ENCODE measurements at regions not wholly inside any gene's neighbourhood (a gene's known extent, or its start where the extent isn't known, plus 50 kb on each side); places are given as distances from the start of the nearest gene placed in this dataset.

DNA sequence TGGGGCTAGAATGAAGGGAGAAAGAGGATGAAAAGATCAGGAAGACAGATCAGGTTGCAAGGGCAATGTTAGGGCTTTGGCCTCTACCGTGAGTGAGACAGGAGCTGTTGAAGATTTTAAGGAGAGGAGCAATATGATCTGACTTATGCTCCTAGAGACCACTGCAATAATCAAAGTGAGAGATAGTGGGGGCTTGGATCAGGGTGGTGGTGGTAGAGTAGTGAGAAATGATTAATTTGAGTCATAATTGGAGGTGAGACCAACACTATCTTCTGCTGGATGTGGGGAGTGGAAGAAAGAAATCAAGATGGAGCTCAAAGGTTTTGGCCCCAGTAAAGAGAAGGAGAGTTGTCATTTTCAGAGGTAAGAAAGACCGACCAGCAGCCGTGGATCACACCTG lies 140.7 kb upstream of the TMEM170B start:
- TF ChIP-seq POLR2AphosphoS5 (IDR thresholded peaks at IDR 0.05), result no peak
- TF ChIP-seq, protein P1, sequence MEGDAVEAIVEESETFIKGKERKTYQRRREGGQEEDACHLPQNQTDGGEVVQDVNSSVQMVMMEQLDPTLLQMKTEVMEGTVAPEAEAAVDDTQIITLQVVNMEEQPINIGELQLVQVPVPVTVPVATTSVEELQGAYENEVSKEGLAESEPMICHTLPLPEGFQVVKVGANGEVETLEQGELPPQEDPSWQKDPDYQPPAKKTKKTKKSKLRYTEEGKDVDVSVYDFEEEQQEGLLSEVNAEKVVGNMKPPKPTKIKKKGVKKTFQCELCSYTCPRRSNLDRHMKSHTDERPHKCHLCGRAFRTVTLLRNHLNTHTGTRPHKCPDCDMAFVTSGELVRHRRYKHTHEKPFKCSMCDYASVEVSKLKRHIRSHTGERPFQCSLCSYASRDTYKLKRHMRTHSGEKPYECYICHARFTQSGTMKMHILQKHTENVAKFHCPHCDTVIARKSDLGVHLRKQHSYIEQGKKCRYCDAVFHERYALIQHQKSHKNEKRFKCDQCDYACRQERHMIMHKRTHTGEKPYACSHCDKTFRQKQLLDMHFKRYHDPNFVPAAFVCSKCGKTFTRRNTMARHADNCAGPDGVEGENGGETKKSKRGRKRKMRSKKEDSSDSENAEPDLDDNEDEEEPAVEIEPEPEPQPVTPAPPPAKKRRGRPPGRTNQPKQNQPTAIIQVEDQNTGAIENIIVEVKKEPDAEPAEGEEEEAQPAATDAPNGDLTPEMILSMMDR (IDR thresholded peaks at IDR 0.05), result no peak
- no peak for TF ChIP-seq EP300 (IDR thresholded peaks at IDR 0.05)
- TF ChIP-seq POLR2A (IDR thresholded peaks at IDR 0.05), result no peak
- Histone ChIP-seq H3K4me3 (no peak overlapping the region), H3K27me3 (no peaks in the 10 kb centered on the region), H3K9me3 (peaks cover 0 to 2% (median 0%) of the 10 kb centered on the region in 4 donors), H3K4me1 (no peaks in the 10 kb centered on the region), H3K36me3 (no peaks in the 10 kb centered on the region), H3K27ac (no peak overlapping the region)
- WGBS, 2 donors, result 95 to 99% methylated on average over 3 of the region's 3 CpGs
- intact Hi-C loops (cut with DNase I), result no loop called here
- DNase-seq, result no peak

DNA sequence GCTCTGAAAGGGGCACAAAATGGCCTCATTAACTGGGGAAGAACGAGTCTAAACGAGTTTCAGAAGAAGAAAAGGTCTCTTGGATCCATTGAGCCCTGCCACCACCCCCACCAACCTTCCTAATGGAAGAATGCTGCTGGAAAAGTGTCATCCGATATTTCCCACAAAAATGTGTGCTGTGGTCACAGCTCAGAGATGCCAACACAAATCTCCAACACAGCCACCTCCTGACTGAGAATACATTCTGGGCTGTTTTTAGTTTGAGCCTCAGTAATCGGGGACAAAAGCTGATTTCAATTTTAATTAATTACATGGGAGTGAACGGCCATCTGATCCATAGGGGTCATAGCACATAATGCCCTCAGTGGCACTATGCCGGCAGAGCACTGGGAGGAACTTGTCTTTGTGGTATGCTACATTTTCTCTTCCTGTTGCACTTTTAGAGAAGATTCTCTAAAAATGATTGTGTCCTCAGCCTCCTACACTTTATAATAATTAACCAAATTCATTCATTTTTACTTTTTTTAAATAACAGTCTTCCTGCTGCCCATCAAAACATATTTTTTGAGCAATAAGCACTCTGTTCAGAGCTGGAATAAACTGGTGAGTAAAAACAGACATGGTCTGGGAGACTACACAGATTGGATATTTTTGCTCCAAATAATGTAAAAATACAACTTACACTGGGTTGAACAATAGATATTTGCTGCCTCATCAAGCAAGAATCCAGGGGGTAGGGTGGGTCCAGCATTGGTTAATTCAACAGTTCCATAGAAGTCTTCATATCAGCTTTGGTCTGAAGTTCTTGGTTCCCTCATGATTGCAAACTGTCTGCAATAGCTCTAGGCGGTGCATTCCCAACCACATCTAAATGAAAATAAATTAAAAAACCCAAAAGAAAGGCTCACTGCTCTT lies 143.6 kb upstream of the TMEM170B start:
- H3K9me3 ChIP-seq, result peaks cover 0 to 4% (median 0%) of the 10 kb centered on the region in 4 donors
- no peak overlapping the region for H3K27ac ChIP-seq
- H3K4me1 ChIP-seq, result no peaks in the 10 kb centered on the region
- H3K36me3 ChIP-seq, result no peaks in the 10 kb centered on the region
- TF ChIP-seq POLR2AphosphoS5 (IDR thresholded peaks at IDR 0.05), result no peak
- TF ChIP-seq, protein P1 (IDR thresholded peaks at IDR 0.05), result no peak
- TF ChIP-seq POLR2A (IDR thresholded peaks at IDR 0.05), result no peak
- TF ChIP-seq EP300 (IDR thresholded peaks at IDR 0.05), result no peak
- intact Hi-C loops (cut with DNase I), result no loop called here
- no peaks in the 10 kb centered on the region for H3K27me3 ChIP-seq
- H3K4me3 ChIP-seq, result no peak overlapping the region
- WGBS, 2 donors, result 82 to 88% methylated on average over 7 of the region's 7 CpGs
- DNase-seq, result no peak

DNA sequence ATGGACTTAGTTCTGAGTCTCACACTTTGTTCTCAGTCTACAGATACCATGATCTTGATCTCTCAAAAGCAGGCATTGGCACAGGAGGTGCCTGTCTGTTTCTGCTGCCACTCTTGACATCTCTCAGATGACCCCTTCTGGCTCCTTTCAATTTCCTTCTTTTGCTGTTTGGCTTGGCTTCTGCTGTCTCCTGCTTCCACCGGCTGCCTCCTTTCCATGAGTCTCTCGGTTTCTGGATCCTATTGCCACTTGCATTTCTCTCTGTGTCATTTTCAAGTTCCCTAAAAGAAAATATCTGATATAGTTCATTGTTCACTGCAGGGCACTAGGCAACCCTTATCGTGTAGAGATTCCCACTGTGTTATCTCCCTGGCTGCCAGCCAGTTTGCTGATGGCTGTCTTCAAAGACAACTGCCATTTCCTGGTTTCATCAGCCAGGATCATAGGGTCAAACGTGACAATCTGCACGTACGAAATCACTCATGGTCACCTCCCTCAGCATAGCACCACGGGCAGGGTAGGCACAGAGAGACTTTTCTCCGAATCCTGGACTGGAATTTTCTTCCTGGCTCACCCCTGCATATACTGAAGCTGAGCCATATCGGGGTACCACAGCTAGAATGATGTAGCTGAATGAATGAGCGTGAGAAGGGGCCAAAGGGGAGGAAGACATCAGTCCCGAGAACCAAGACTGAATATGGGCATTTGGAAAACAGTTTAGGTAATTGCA lies 144.6 kb upstream of the TMEM170B start:
- Histone ChIP-seq H3K27me3 (no peaks in the 10 kb centered on the region), H3K36me3 (no peaks in the 10 kb centered on the region), H3K4me1 (no peaks in the 10 kb centered on the region), H3K4me3 (no peak overlapping the region), H3K9me3 (peaks cover 0 to 4% (median 0%) of the 10 kb centered on the region in 4 donors), H3K27ac (no peak overlapping the region)
- intact Hi-C loops (cut with DNase I), result no loop called here
- 28 to 67% methylated on average over 11 of the region's 11 CpGs for WGBS, 2 donors
- TF ChIP-seq POLR2A (IDR thresholded peaks at IDR 0.05) (no peak), EP300 (IDR thresholded peaks at IDR 0.05) (no peak), POLR2AphosphoS5 (IDR thresholded peaks at IDR 0.05) (no peak)
- TF ChIP-seq, protein P1 (IDR thresholded peaks at IDR 0.05), result no peak
- DNase-seq, result no peak

DNA sequence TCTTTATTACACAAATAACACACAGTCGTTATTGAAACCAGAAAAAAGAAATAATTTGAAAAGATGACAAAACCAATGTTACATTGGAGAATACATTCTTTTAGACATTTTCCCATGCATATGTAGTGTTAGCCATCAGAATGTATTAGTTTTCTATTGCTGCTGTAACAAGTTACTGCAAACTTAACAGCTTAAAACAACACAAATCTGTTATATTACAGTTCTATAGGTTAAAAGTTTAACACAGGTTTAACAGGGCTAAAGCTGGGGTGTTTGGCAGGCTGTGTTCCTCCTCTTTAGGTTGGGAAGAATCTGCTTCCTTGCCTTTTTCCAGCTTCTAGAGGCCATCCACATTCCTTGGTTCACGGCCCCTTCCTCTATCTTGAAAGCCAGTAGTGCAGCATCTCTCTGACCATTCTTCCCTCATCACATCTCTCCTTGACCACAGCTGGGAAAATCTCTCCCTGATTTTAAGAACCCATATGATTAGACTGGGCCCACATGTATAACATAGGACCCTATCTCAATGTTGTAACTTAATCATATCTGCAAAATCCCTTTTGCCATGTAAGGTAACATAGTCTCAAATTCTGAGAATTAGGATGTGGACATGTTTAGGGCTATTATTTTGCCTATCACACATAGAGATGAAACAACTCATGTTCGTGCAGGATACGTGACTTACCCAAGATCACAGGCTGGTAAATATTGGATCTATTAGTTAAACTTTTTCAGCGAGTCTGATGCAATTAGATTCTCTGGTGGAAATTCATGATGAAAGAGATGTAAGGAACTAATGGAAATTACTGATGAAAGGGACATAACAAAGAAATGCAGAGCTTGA lies 145.4 kb upstream of the TMEM170B start:
- DNase-seq, result no peak
- no peaks in the 10 kb centered on the region for H3K4me1 ChIP-seq
- 88 to 94% methylated on average over 5 of the region's 5 CpGs for WGBS, 2 donors
- H3K27me3 ChIP-seq, result no peaks in the 10 kb centered on the region
- intact Hi-C loops (cut with DNase I), result no loop called here
- no peak overlapping the region for H3K4me3 ChIP-seq
- H3K9me3 ChIP-seq, result peaks cover 0 to 4% (median 0%) of the 10 kb centered on the region in 4 donors
- TF ChIP-seq POLR2A (IDR thresholded peaks at IDR 0.05) (no peak), EP300 (IDR thresholded peaks at IDR 0.05) (no peak)
- H3K36me3 ChIP-seq, result no peaks in the 10 kb centered on the region
- H3K27ac ChIP-seq, result no peak overlapping the region
